HG02678 (cell line): ENCODE measurements at regions not wholly inside any gene's neighbourhood (a gene's known extent, or its start where the extent isn't known, plus 50 kb on each side); places are given as distances from the start of the nearest gene placed in this dataset.

Experiments used
- ATAC-seq: cut with Tn5 transposase; IDR thresholded peaks from one replicate; pipeline ENCODE4 v1.9.1; 2021; ENCODE audit warnings: mild to moderate bottlenecking, moderate library complexity; ENCODE audit not compliant: unreplicated experiment

DNA sequence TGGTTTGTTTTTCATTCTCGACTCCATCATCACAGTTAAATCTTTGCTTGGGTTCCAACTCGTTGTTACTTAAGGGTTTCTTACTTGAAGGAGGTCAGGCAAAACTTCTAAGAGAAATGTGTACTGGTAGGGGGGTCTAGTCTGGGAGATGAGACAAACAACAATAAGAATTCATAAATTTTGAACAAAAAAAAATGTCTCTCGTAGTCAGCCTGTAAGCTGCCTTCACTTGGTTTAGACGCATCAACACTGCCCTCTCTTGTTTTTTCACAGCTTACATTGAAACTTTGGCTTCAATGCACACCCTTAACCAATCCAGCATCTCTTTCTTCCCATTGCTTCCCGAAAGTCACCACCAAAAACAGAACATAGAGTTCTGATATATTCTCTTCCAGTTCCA, 576.4 kb upstream of the PIK3C3 start:
- no peak for ATAC-seq

DNA sequence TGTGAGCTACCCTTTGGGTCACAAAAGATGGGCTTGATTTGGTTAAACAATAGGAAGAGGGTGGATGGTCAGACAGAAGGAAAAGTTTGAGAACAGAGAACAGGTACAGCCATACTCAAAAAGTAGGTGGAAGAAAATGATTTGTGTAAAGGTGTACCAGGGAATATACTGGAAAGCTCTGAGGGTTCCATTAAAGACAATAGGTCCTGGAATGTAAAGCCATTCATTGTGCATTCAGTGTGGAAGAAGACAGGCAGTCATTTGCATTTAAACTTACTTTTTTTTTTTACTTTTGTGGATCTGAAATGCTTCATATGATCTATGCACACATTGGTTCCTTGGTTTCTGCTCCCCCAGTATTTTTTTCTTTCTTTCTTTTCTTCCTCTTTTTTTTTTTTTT, 581.4 kb upstream of the PIK3C3 start:
- no peak for ATAC-seq

DNA sequence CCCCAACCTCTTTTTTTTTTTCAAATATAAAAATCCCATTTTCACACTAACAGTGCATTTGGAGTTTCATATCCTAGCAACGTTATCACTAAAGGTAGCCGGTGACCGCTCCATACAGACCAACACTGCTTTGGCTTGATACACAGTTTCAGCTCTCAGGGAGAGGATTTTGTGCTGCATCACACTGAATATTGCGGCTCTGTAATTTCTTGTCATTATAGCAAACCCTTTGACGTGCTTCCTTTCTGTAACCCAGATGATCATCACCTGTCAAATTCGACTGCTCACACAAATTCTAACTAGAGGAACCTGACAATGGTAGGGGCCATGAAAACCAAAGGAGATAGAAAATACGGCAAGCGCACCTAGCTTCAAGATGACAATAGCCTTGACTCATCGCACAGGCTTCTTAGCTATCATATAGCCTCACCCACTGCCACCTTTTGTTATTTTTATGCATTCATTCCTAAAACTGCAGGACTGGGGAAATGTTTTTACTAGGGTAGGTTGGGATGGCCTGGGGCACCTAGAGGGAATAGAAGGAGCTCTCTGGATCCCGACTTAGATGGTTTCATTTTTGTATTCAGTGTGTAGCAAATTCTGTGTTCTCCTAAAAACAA, 582.9 kb upstream of the PIK3C3 start:
- no peak for ATAC-seq

DNA sequence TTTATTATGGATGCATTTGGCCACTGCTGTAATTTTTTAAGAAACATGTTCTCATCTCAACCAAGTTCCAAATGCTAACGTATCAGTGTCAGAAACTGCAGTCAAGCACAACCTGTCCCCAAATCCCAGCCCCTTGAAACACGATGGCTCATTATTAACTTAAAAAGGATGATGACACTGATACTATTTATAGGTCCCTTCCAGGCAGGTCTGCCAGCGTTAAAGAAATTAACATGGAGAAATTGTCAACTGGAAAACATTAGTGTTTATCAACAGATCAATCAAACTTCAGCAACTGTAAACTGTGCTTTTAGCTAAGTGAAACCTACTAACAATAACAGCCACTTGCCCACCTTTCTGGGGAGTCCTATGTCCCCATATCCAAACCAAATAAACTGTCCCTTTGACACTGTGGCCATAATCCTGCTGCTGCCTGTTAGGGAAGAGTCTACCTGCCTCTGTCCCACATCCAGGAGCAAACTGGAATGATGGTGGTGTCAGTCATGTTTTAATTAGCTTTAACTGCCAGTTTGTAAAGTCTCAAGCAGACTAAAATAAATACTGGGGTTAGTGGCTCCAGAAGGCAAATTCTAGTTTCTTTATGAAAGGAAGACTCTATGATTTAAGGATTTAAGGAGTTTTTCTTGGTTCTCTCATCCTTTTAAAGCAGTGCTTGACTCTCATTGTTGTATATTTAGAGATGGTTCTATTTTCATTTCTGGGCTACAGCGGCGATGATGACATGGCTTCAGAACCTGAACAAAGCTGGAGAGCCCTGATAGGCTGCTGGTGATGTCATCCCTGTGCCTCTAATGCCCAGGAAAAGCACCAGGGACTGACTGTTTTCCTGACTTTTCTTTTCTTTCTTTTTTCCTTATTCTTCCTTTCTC, 583.6 kb upstream of the PIK3C3 start:
- ATAC-seq, result no peak

DNA sequence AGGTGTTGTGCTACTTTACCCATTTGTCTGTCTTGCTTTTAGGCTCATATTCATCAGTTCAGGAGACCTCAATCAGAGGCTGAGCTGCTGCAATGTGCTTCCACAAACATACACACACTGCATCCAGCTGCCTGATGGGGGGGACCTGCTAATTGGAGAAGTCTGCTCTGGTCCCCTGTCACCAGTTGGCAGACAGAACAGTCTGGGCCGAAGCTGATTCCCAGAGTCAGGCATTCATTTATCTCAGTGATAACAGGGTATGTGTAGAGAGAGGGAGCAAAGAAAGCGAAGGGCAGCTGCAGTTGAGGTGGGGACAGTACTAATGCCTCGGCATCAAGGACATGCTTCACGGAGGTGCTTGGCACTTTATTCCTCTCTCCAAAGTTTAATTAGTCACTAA, 584.3 kb upstream of the PIK3C3 start:
- no peak for ATAC-seq

DNA sequence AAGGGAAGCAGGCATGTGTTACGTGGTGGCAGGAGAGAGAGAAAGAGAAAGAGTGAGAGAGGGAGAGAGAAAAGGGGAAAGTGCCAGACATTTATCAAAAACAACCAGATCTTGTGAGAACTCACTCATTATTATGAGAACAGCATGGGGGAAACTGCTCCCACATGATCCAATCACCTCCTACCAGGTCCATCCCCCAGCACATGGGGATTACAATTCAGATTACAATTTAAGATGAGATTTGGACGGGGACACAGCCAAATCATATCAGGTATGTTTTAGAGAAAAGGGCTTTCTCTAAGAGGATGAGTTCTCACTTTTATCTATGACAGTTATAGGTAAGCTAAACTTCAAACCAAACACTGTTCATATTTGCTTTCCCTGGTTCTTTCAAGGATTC, 597.3 kb upstream of the PIK3C3 start:
- no peak for ATAC-seq

DNA sequence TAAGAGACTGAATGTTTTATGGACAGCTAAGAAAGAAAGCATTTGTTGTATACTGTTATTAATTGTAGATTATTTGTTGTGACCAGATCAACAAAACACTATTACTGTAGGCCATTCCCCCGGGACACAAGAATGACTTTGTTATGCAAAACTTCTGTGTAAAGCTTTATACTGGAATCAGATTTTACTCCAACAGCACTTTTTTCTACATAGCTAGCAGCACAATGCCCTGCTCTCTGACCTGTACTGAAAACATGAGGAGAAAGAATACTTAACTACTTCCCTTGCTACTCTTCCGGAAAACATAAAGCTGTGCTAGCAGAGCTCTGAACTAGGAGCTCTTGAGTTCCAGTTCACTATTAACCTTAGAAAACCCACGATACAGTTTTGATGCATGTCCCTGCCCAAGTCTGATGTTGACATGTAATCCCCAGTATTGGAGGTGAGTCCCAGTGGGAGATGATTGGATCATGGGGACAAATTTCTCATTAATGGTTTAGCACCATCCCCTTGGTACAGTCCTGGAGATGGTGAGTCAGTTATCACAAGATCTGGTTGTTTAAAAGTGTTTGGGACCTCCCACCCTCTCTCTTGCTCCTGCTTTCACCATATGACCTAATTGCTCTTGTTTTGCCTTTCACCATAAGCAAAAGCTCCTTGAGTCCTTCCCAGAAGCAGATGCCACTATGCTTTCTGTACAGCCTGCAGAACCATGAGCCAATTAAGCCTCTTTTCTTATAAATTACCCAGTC, 601.1 kb upstream of the PIK3C3 start:
- no peak for ATAC-seq

DNA sequence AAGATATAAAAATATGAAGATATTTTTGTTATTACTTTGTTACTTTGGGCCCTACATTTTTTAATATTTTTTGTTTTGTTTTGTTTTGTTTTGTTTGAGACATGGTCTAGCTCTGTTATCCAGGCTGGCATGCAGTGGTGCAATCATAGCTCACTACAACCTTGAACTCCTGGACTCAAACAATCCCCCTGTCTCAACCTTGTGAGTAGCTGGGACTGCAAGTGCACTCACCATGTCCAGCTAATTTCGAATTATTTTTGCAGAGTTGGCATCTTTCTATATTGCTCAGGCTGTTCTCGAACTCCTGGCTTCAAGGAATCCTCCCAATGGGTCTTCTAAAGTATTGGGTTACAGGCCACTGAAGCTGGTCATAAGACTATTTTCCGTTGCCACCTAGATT, 603.6 kb upstream of the PIK3C3 start:
- no peak for ATAC-seq

DNA sequence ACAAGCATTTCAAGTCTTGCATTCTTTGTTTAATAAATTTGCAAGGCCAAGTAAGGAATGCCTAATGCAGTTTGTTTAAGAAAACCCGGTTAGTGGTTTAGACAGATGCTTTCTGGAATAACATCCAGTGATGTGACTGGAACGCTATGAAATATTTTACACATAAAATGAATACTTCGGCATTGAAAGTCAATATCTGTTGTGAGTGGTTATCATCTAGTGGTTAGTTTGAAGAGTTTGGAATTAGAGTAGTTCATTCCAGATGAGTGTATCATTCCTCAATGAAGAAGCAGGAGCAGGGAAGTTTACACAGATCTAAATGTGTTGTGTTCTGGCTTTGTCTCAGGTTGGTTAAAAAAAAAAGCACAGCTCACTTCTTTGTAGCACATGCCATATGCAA, 608.0 kb upstream of the PIK3C3 start:
- no peak for ATAC-seq

DNA sequence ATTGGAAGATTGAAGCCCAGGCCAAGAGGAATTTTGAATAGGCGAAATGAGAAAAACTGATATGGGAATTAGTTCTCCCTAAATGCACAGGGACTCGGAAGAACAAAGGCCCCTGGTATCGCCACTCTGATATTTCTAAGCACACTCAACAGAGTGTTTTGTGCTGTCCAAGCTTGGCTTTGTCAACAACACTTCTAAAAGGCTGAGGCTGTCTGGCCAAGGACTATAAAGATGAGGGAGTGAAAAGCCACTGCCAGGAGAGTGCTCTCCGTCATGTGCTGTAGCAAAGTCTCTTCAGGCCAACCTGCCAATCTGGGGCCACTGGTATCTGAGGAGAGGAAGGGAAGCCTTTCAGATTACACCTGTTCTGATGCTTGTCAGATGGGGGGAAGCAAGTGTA, 611.2 kb upstream of the PIK3C3 start:
- ATAC-seq, result no peak

DNA sequence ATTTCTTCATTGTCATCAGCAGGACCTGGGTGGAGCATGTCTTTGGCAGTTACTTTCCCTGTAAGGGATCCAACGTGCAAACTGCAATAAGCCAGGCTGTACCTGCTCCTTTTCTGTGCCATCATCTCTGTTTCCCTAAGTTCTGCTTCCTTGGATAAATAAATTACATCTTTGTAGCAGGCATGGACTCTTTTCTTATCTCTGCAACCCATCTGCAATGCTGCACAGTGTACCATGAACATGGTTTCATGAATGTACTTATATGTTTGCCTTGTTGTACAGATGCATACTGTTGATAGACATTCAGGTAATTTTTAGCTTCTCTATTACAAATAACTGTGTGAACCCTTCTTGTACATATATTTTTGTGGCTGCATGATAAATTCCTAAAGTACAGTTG, 616.7 kb upstream of the PIK3C3 start:
- ATAC-seq, result no peak

DNA sequence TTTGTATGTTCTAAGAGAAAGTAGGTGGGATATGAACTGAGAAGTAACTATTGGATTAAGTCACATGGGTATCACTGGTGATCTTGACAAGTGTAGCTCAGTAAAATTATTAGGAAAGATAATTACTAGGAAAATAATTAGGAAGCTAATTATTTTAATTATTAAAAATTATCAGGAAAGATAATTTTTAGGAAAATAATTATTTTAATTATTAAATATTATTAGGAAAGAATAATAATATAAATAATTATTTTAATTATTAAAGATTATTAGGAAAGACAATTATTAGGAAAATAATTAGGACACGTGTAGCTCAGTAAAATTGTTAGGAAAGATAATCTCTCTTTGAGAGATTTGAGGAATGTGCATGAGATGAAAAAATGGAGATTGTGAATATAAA, 623.4 kb upstream of the PIK3C3 start:
- no peak for ATAC-seq

DNA sequence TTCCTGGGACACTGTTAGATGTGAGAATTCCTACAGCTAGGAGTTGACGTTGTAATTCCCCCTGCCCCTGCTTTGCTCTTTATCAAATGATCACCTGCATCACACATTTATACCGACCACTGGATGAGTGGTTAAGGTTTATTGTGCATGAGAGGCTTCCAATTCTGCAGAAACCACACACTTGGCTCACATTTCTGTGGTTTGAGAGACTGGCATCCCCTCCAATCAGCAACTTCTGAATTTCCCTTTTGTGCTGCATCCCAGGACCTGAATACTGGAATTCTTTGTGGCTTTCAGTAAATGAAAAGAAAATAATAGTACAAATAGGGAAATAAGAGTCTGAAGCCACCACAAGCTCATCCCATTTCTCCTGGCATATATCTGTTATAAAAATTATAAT, 628.7 kb upstream of the PIK3C3 start:
- ATAC-seq, result no peak

DNA sequence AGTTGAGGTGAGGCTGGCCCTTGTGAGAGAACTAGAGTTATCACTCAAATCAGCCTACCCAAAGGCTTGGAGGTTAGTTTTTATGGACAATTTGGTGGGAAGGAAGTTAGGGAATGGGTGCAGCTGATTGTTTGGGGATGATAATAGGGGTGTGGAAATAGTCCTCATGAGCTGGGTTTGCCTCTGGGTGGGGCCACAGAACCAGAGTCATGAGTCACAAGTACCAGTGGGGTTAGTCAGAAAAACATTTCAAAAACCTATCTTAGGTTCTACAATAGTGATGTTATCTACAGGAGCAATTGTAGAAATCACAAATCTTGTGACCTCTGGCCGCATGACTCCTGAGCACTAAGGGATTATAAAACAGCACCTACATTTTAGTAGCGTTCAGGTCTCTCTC, 630.1 kb upstream of the PIK3C3 start:
- no peak for ATAC-seq

DNA sequence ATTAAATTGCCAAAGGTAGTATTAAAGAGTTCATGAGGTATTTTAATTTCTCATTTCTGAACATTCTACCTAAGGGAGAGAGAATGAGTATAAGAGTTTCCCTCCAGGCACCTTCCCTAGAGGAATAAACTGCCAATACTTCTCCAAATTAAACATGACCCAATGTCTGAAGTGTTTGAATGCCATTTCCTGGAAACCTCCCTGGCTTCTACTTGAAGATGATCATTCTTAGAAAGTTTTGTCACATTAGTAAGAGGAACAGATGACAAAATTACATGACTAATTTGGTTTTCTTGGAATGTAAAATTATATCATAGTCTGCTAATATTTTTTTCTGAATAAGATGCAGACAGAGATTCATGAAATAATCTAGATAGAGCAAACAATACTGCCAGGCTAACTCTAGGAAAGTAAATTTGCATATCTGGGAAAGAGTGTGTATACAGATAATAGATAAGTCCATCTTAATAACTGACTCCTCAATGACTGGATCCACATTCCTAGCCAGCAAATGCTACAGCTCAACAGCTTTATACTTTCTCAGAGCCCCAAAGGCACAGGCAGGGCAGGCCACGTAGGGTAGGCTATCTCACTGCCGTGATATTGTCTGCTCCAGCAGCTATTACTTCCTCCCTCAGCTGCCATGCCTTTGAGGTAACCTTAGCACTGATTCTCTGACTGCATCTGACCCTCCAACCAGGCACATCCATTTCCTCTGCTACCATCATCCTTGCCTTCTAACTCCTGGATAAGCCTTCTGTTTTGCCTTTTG, 630.8 kb upstream of the PIK3C3 start:
- ATAC-seq, result no peak

DNA sequence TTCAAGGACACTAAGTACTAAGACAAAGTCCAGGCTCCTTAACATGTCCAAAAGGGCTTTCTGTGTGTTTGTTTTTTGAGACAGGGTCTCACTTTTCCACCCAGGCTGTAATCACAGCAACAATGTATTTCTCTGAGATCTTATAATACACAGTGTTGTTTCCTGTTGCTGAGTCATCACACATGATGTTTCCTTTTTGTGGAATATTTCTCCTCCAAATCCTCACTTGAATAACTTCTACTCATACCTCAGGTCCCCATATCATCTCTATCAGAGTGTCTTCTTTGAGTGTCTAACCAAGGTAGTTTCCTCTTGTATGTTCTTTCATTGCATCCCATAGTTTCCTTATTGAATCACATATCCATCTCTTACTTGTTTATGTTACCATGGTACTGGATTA, 632.0 kb upstream of the PIK3C3 start:
- no peak for ATAC-seq

DNA sequence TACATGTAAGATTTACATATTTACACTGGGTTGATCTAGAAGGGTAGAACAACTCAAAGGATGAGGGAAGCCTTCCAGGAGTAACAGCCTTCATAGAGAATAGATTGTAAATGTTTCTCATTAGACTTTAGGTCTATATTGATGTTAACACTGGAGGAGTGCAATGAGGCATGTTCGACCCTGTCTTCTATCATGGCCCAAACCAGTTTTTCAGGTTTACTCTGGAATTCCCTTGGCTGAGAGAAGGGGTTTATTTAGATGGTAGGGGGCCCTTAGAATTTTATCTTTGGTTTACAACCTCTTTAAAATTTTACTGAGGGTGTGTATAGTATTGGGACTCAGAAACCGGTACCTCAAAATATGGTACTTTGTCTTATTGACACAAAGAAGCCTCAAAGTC, 634.9 kb upstream of the PIK3C3 start:
- no peak for ATAC-seq

DNA sequence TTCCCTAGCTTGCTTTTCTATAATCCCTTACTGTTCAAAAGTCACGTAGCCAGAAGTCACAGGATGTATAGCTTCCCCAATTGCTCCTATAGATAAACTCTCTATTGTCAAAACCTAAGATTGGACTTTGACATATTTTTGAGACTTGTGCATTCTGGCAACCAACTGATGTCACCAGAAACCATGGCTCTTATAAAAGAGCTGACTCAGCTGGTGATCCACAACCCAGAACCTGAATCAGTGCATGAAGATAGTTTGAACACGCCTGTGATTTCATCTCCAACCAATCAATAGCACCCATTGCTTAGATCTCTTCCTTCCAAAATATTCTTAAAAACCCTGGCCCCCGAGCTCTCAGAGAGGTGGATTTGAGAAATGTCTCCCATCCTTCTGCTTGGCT, 639.9 kb upstream of the PIK3C3 start:
- no peak for ATAC-seq

DNA sequence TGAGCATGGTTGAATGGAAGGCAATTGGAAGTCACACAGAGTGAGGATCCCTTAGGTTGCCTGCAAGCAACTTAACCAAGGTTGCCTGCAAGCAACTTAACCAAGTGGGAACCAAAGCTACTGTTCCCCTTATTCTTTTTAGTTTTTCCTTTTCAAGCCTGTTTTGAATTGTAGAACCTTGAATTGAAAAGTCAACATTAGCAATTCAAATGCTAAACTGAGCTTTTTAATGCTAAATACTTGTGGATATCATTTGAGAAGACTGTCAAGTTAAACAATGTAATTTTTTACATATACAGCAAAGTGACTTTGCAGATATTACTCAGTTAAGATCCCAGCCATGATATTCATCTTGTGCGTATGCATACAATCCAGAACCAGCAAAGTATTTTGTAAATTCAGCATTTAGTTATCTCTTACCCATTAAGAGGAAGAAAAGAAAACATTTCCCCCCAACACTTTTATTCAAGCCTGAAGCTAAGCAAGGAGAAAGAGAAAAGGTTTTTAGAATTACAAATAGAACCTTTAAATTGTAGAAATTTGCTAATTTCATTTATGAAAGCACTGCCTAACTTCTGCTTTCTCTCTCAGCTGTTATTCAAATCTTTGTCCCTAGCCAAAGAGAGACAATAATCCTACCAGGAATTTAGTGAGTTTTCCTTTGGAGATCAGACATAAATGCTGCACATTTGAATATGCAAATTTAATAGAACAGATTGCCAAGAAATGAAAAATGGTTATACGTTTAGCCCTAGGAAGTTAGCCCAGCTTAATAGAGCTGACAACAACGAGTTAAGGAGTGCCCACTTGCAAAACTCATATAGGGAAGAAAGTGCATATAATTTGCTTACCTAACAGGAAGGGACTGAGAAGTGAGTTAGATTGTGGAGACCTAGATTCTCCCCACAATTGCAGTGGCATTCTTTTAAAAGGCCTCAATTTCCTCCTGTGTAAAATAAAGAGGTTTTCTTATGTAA, 643.2 kb upstream of the PIK3C3 start:
- no peak for ATAC-seq

DNA sequence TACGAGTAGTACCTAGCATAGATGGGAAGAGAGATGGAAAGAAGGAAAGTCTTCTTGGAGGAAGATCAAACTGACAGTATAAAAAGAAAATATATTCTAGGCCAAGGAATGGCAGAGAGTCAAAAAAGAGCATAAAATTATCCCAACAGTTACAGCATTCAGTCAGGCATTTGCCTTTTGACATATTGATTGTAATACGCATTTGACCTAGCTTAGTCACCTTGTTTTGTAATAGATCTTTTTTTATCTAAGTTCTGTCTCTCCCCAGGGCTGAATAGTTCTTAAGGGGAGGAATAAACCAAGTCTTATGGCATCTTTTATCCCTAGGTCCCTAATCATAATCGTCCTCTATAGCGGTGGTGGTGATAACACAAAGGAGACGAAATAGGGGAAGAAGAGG, 657.3 kb upstream of the PIK3C3 start:
- no peak for ATAC-seq
